Ovary (tissue), 3 donors: ENCODE measurements at regions not wholly inside any gene's neighbourhood (a gene's known extent, or its start where the extent isn't known, plus 50 kb on each side); places are given as distances from the start of the nearest gene placed in this dataset.

Experiments
- EP300 ChIP-seq: sonication (generic); formaldehyde crosslinking; IDR thresholded peaks from one replicate; pipeline ENCODE4 v1.6.1; 2017; ENCODE audit warnings: antibody characterized with exemption
- POLR2A ChIP-seq: fragments of 450-650 bp; IDR thresholded peaks from one replicate; pipeline ENCODE4 v1.6.1; 2017; ENCODE audit warnings: antibody characterized with exemption, mild to moderate bottlenecking, moderate library complexity
- TF ChIP-seq, protein P1 (sequence below), 3 donors: fragments of 450-650 bp in 2 of 3; fragments of 200-600 bp in 1 of 3; IDR thresholded peaks; one replicate each; pipeline versions ENCODE4 v1.5.1 to v1.8.0; 2016 to 2022; ENCODE audit warnings: antibody characterized with exemption in 3 of 3, mild to moderate bottlenecking in 1 of 3
- donor health status: DM: no; HTN: no; CAD: no.

DNA sequence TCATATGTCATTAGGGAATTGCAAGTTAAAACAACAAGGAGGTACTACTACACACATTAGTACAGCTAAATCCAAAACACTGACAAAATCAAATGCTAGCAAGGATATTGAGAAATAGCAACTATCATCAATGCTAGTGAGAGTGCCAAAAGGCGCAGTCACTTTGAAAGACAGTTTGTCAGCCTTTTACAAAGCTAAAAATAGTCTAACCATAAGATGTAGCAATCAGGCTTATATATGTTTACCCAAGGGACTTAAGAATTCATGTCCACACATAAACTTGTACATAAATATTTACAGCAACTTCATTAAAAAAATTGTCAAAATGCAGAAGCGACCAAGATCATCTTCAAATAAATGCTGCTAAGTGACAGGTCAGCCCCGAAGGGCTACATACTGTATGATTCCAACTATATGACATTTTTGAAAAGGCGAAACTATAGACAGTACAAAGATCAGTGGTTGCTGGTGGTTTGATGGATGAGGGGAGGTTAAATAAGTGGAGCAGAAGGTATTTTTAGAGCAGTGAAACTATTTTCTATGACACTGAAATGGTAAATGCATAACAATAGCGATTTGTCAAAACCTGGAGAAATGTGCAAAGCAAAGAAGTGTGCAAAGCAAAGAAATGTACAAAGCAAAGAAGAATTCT, 704.8 kb downstream of the ARAP2 start:
- TF ChIP-seq, protein P1, sequence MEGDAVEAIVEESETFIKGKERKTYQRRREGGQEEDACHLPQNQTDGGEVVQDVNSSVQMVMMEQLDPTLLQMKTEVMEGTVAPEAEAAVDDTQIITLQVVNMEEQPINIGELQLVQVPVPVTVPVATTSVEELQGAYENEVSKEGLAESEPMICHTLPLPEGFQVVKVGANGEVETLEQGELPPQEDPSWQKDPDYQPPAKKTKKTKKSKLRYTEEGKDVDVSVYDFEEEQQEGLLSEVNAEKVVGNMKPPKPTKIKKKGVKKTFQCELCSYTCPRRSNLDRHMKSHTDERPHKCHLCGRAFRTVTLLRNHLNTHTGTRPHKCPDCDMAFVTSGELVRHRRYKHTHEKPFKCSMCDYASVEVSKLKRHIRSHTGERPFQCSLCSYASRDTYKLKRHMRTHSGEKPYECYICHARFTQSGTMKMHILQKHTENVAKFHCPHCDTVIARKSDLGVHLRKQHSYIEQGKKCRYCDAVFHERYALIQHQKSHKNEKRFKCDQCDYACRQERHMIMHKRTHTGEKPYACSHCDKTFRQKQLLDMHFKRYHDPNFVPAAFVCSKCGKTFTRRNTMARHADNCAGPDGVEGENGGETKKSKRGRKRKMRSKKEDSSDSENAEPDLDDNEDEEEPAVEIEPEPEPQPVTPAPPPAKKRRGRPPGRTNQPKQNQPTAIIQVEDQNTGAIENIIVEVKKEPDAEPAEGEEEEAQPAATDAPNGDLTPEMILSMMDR (IDR thresholded peaks at IDR 0.05) = no peak
- no peak for TF ChIP-seq EP300
- TF ChIP-seq POLR2A = no peak
